ENCODE measurements at regions not wholly inside any gene's neighbourhood (a gene's known extent, or its start where the extent isn't known, plus 50 kb on each side); places are given as distances from the start of the nearest gene placed in this dataset.
A peak's percentile ranks its signal among the peaks of the same experiment; 100 is the strongest.

DNA sequence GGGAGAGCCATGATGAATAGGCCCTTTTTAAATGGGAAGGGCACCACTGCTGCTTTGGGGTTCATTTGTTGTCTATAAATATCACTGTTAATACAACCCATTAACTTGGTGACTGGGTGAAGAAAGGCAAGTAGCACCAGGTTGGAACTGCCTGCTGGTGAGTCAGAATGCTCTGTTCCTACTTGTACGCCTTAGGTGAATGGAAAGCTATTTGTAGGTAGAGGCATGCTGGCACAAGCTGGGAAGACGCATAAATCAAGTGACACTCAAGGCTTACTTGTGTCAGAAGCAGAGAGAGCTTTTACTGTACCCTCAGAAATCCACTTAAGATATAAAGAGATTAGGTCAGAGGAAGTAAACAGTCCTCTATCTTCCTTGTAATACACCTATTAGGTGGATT is 142.5 kb downstream of the TMX1 start:
- H3K4me1 ChIP-seq, result peaks cover 0 to 11% (median 7%) of the 10 kb centered on the region in 3 donors
- DNase-seq (no peak), ATAC-seq (no peak), FAIRE-seq (no peak)
- no peaks in the 10 kb centered on the region for H3K9me3 ChIP-seq
- intact Hi-C loops (cut with DNase I), result no loop called here
- H3K27ac ChIP-seq, result no peak overlapping the region
- H3K27me3 ChIP-seq, result no peaks in the 10 kb centered on the region
- TF ChIP-seq, protein P1, sequence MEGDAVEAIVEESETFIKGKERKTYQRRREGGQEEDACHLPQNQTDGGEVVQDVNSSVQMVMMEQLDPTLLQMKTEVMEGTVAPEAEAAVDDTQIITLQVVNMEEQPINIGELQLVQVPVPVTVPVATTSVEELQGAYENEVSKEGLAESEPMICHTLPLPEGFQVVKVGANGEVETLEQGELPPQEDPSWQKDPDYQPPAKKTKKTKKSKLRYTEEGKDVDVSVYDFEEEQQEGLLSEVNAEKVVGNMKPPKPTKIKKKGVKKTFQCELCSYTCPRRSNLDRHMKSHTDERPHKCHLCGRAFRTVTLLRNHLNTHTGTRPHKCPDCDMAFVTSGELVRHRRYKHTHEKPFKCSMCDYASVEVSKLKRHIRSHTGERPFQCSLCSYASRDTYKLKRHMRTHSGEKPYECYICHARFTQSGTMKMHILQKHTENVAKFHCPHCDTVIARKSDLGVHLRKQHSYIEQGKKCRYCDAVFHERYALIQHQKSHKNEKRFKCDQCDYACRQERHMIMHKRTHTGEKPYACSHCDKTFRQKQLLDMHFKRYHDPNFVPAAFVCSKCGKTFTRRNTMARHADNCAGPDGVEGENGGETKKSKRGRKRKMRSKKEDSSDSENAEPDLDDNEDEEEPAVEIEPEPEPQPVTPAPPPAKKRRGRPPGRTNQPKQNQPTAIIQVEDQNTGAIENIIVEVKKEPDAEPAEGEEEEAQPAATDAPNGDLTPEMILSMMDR (IDR thresholded peaks at IDR 0.05), result no peak
- H3K4me3 ChIP-seq, result no peak overlapping the region
- no peaks in the 10 kb centered on the region for H3K36me3 ChIP-seq
- 90 to 94% methylated on average over 2 of the region's 2 CpGs for WGBS, 2 donors

DNA sequence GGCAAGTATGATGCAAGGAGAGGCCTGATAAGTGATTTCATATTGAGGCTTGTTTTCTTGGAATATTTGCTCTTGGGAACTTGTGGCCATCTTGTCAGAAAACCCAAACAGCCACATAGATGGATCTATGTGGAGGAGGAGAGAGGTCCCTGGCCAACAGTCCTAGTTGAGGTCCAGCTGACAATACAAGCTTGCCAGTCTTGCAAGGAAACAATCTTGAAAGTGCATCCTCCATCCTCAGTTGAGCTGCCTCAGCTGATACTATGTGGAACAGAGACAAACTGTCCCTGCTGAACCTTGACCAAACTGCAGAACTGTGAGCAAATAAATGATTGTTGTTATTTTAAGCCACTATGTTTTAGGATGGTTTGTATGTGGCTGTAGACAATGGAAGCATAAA is 146.4 kb downstream of the TMX1 start:
- no peaks in the 10 kb centered on the region for H3K27me3 ChIP-seq
- H3K36me3 ChIP-seq, result no peaks in the 10 kb centered on the region

DNA sequence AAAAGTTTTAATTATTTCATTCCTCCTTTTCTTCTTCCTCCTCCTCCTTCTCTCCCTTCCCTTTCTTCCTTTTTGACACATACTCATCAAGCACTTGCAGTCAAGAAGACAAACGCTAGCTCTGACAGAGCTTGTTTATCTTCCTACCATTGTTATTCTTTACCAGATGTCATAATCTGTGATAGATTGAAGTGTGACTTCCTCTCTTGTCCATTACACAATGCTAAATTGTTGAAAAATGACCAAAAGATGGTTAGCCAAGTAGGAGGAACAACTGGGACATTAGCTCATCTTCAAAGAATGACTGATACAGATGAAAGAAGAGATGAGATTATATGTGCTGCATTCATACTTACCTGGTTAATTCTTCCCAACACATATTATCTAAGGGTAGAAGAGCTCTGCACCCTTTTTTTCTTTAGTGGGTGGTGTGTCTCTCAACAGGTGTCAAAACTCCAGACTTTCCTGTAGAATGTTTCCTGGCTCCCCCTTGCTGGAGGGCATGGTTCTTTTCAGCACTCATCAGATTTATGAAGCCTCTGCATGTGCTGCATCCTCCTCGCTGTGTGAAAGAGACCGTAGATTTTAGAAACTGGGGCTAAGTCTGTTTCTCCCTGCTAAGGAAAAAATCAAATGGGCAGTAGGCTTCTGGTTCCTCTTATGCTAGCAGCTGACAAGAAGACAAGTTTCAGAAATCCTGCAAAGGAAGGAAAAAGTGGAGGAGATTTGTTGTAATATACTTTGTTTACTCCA is 147.1 kb downstream of the TMX1 start:
- Histone ChIP-seq H3K9me3 (no peaks in the 10 kb centered on the region), H3K27ac (no peak overlapping the region), H3K4me3 (no peak overlapping the region), H3K4me1 (peaks cover 0 to 11% (median 7%) of the 10 kb centered on the region in 3 donors), H3K27me3 (no peaks in the 10 kb centered on the region), H3K36me3 (no peaks in the 10 kb centered on the region)
- TF ChIP-seq, protein P1 (IDR thresholded peaks at IDR 0.05), result no peak
- ATAC-seq, result no peak
- no peak for FAIRE-seq
- intact Hi-C loops (cut with DNase I), result no loop called here
- no peak for DNase-seq
- 71 to 79% methylated on average over 3 of the region's 3 CpGs for WGBS, 2 donors

More for the DNA sequence above, 146.4 kb downstream of the TMX1 start:
- H3K4me1 ChIP-seq, result peaks cover 0 to 11% (median 7%) of the 10 kb centered on the region in 3 donors
- H3K4me3 ChIP-seq, result no peak overlapping the region
- intact Hi-C loops (cut with DNase I), result no loop called here
- ATAC-seq (no peak), DNase-seq (no peak), FAIRE-seq (no peak)
- TF ChIP-seq, protein P1 (IDR thresholded peaks at IDR 0.05), result no peak
- H3K9me3 ChIP-seq, result no peaks in the 10 kb centered on the region
- no peak overlapping the region for H3K27ac ChIP-seq

DNA sequence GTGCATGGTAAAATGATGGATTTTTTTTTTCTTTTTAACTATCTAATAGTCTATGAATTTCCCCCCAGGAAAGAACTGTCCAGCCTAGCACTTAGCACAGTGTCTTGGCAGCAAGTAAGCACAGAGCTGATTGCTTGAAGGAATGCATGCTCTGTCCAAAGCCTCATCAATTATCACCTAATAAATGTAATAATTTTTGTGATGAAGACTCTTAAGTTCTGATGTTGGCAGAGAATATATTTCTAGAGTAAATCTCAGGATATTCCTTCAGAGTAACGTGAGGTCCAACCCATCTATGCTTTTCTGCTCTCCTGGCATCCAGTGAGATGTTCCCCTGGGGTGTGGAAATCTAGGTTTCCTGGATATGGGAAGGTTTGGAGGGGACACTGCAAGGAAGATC is 152.4 kb downstream of the TMX1 start:
- Histone ChIP-seq H3K36me3 (no peaks in the 10 kb centered on the region), H3K9me3 (no peaks in the 10 kb centered on the region), H3K27me3 (no peaks in the 10 kb centered on the region), H3K27ac (no peak overlapping the region), H3K4me1 (peaks cover 0 to 15% (median 7%) of the 10 kb centered on the region in 3 donors), H3K4me3 (no peak overlapping the region)
- ATAC-seq, result no peak
- no peak for FAIRE-seq
- intact Hi-C loops (cut with DNase I), result no loop called here
- 51 to 58% methylated on average over 1 of the region's 1 CpG for WGBS, 2 donors
- TF ChIP-seq, protein P1 (IDR thresholded peaks at IDR 0.05), result no peak
- no peak for DNase-seq

DNA sequence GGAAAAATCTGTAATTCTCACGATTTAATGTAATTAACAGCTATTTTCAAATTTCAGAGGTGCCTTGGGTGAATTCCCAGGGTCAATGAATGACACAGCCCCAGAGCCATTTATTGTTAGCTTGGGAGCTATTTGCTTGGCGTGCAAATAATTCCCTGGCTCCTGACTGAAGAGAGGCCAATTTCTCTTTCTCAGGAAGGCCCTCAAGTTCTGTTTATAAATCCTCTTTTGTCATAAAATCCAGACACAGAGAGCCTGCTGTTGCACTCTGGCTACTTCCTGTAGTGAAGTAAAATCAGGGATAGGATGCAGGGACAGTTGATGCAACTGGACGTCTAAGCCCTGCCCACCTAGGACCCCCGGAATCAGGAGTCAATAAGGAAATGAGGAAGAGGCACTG is 154.3 kb downstream of the TMX1 start:
- no peaks in the 10 kb centered on the region for H3K9me3 ChIP-seq
- 31 to 38% methylated on average over 4 of the region's 4 CpGs for WGBS, 2 donors
- TF ChIP-seq, protein P1 (IDR thresholded peaks at IDR 0.05), result no peak
- H3K4me1 ChIP-seq, result peaks cover 0 to 15% (median 7%) of the 10 kb centered on the region in 3 donors
- DNase-seq (no peak), FAIRE-seq (no peak), ATAC-seq (peak in 2 of 4 donors; percentile 7 to 48)
- H3K27ac ChIP-seq, result peak overlapping the region in 2 of 4 donors; percentile 51 to 68
- intact Hi-C loops (cut with DNase I), result no loop called here
- no peak overlapping the region for H3K4me3 ChIP-seq
- no peaks in the 10 kb centered on the region for H3K27me3 ChIP-seq
- no peaks in the 10 kb centered on the region for H3K36me3 ChIP-seq
